ENCODE measurements at regions not wholly inside any gene's neighbourhood (a gene's known extent, or its start where the extent isn't known, plus 50 kb on each side); places are given as distances from the start of the nearest gene placed in this dataset.

GRCh38 chr10:2734603-2735002, 332.7 kb upstream of the PFKP start:
- ATAC-seq (replicated peaks) (no peak), DNase-seq (no peak)
- Mint-ChIP-seq H3K9me3 (peaks cover 7 to 19% of the 10 kb centered on the region in 2 donors), H3K4me3 (no peak overlapping the region), H3K27me3 (peaks cover 8 to 12% of the 10 kb centered on the region in 2 donors), H3K36me3 (ENCODE audit: insufficient read depth) (peaks cover 2% of the 10 kb centered on the region), H3K4me1 (ENCODE audit: low read depth in 2 of 2) (no peaks in the 10 kb centered on the region), H3K27ac (no peak overlapping the region)

- ATAC-seq (replicated peaks) (no peak), DNase-seq (no peak)
- H3K4me1 Mint-ChIP-seq (ENCODE audit: low read depth in 2 of 2): no peaks in the 10 kb centered on the region
- H3K27ac Mint-ChIP-seq: no peak overlapping the region
- H3K9me3 Mint-ChIP-seq: peaks cover 8 to 19% of the 10 kb centered on the region in 2 donors
- H3K27me3 Mint-ChIP-seq: peaks cover 8 to 12% of the 10 kb centered on the region in 2 donors
- H3K36me3 Mint-ChIP-seq (ENCODE audit: insufficient read depth): peaks cover 2% of the 10 kb centered on the region
- no peak overlapping the region for H3K4me3 Mint-ChIP-seq
These were observed 333.9 kb upstream of the PFKP start for GRCh38 chr10:2733278-2733963.

- DNase-seq (no peak), ATAC-seq (replicated peaks) (no peak)
- Mint-ChIP-seq H3K27me3 (peaks cover 8 to 12% of the 10 kb centered on the region in 2 donors), H3K4me1 (ENCODE audit: low read depth in 2 of 2) (no peaks in the 10 kb centered on the region), H3K9me3 (peaks cover 10 to 19% of the 10 kb centered on the region in 2 donors), H3K4me3 (no peak overlapping the region), H3K36me3 (ENCODE audit: insufficient read depth) (peaks cover 2% of the 10 kb centered on the region), H3K27ac (no peak overlapping the region)
These were observed 335.4 kb upstream of the PFKP start for GRCh38 chr10:2731940-2732339.

- Mint-ChIP-seq H3K36me3 (ENCODE audit: insufficient read depth) (no peaks in the 10 kb centered on the region), H3K4me3 (no peak overlapping the region), H3K27me3 (peaks cover 5 to 8% of the 10 kb centered on the region in 2 donors), H3K9me3 (peaks cover 7 to 11% of the 10 kb centered on the region in 2 donors), H3K27ac (no peak overlapping the region), H3K4me1 (ENCODE audit: low read depth in 2 of 2) (no peaks in the 10 kb centered on the region)
- DNase-seq: no peak
- ATAC-seq (replicated peaks): no peak
These were observed 338.2 kb upstream of the PFKP start for GRCh38 chr10:2729197-2729596.

- Mint-ChIP-seq H3K9me3 (peaks cover 7 to 11% of the 10 kb centered on the region in 2 donors), H3K27ac (no peak overlapping the region), H3K27me3 (peaks cover 5 to 8% of the 10 kb centered on the region in 2 donors), H3K4me1 (ENCODE audit: low read depth in 2 of 2) (no peaks in the 10 kb centered on the region), H3K4me3 (no peak overlapping the region), H3K36me3 (ENCODE audit: insufficient read depth) (no peaks in the 10 kb centered on the region)
- ATAC-seq (replicated peaks) (no peak), DNase-seq (no peak)
These were observed 339.3 kb upstream of the PFKP start for GRCh38 chr10:2728087-2728486.

- ATAC-seq (replicated peaks): no peak
- no peak for DNase-seq
- Mint-ChIP-seq H3K27me3 (no peaks in the 10 kb centered on the region), H3K9me3 (no peaks in the 10 kb centered on the region), H3K4me1 (ENCODE audit: low read depth in 2 of 2) (no peaks in the 10 kb centered on the region), H3K27ac (no peak overlapping the region), H3K36me3 (ENCODE audit: insufficient read depth) (no peaks in the 10 kb centered on the region), H3K4me3 (no peak overlapping the region)
These were observed 350.8 kb upstream of the PFKP start for GRCh38 chr10:2716596-2716995.

- DNase-seq (no peak), ATAC-seq (replicated peaks) (no peak)
- Mint-ChIP-seq H3K4me3 (no peak overlapping the region), H3K27ac (no peak overlapping the region), H3K4me1 (ENCODE audit: low read depth in 2 of 2) (no peaks in the 10 kb centered on the region), H3K36me3 (ENCODE audit: insufficient read depth) (no peaks in the 10 kb centered on the region), H3K27me3 (peaks cover 0 to 7% of the 10 kb centered on the region in 2 donors), H3K9me3 (peaks cover 2 to 4% of the 10 kb centered on the region in 2 donors)
These were observed 352.8 kb upstream of the PFKP start for GRCh38 chr10:2714597-2714996.

GRCh38 chr10:2703953-2704352, 363.4 kb upstream of the PFKP start:
- Mint-ChIP-seq H3K36me3 (ENCODE audit: insufficient read depth) (no peaks in the 10 kb centered on the region), H3K4me1 (ENCODE audit: low read depth in 2 of 2) (no peaks in the 10 kb centered on the region), H3K9me3 (peaks cover 0 to 1% of the 10 kb centered on the region in 2 donors), H3K4me3 (no peak overlapping the region), H3K27ac (no peak overlapping the region), H3K27me3 (no peaks in the 10 kb centered on the region)
- DNase-seq (no peak), ATAC-seq (replicated peaks) (no peak)

GRCh38 chr10:2701802-2702201, 365.5 kb upstream of the PFKP start:
- Mint-ChIP-seq H3K27ac (no peak overlapping the region), H3K36me3 (ENCODE audit: insufficient read depth) (no peaks in the 10 kb centered on the region), H3K4me1 (ENCODE audit: low read depth in 2 of 2) (no peaks in the 10 kb centered on the region), H3K27me3 (no peaks in the 10 kb centered on the region), H3K9me3 (no peaks in the 10 kb centered on the region), H3K4me3 (no peak overlapping the region)
- ATAC-seq (replicated peaks): no peak
- DNase-seq: no peak

GRCh38 chr10:2700626-2701305, 366.6 kb upstream of the PFKP start:
- ATAC-seq (replicated peaks): no peak
- H3K4me1 Mint-ChIP-seq (ENCODE audit: low read depth in 2 of 2): no peaks in the 10 kb centered on the region
- no peaks in the 10 kb centered on the region for H3K9me3 Mint-ChIP-seq
- H3K27ac Mint-ChIP-seq: no peak overlapping the region
- H3K36me3 Mint-ChIP-seq (ENCODE audit: insufficient read depth): no peaks in the 10 kb centered on the region
- no peak for DNase-seq
- H3K4me3 Mint-ChIP-seq: no peak overlapping the region
- H3K27me3 Mint-ChIP-seq: no peaks in the 10 kb centered on the region

- Mint-ChIP-seq H3K4me1 (ENCODE audit: low read depth in 2 of 2) (no peaks in the 10 kb centered on the region), H3K27me3 (peaks cover 0 to 9% of the 10 kb centered on the region in 2 donors), H3K9me3 (peaks cover 5 to 15% of the 10 kb centered on the region in 2 donors), H3K4me3 (no peak overlapping the region), H3K36me3 (ENCODE audit: insufficient read depth) (no peaks in the 10 kb centered on the region), H3K27ac (no peak overlapping the region)
- ATAC-seq (replicated peaks) (no peak), DNase-seq (no peak)
These were observed 378.4 kb upstream of the PFKP start for GRCh38 chr10:2688958-2689357.

GRCh38 chr10:2686691-2687090, 380.7 kb upstream of the PFKP start:
- Mint-ChIP-seq H3K36me3 (ENCODE audit: insufficient read depth) (no peaks in the 10 kb centered on the region), H3K9me3 (peaks cover 5 to 15% of the 10 kb centered on the region in 2 donors)
- ATAC-seq (replicated peaks): no peak

GRCh38 chr10:2682491-2682890, 384.9 kb upstream of the PFKP start:
- ATAC-seq (replicated peaks) (no peak), DNase-seq (no peak)
- Mint-ChIP-seq H3K4me1 (ENCODE audit: low read depth in 2 of 2) (no peaks in the 10 kb centered on the region), H3K9me3 (peaks cover 0 to 2% of the 10 kb centered on the region in 2 donors), H3K4me3 (no peak overlapping the region), H3K27me3 (peaks cover 6 to 17% of the 10 kb centered on the region in 2 donors), H3K36me3 (ENCODE audit: insufficient read depth) (no peaks in the 10 kb centered on the region), H3K27ac (no peak overlapping the region)

More at GRCh38 chr10:2686691-2687090, 380.7 kb upstream of the PFKP start:
- no peak for DNase-seq
- Mint-ChIP-seq H3K4me1 (ENCODE audit: low read depth in 2 of 2) (no peaks in the 10 kb centered on the region), H3K27me3 (peaks cover 0 to 9% of the 10 kb centered on the region in 2 donors), H3K27ac (no peak overlapping the region), H3K4me3 (no peak overlapping the region)

- H3K9me3 Mint-ChIP-seq: peaks cover 0 to 2% of the 10 kb centered on the region in 2 donors
- H3K27ac Mint-ChIP-seq: no peak overlapping the region
- no peak overlapping the region for H3K4me3 Mint-ChIP-seq
- H3K36me3 Mint-ChIP-seq (ENCODE audit: insufficient read depth): no peaks in the 10 kb centered on the region
- H3K4me1 Mint-ChIP-seq (ENCODE audit: low read depth in 2 of 2): no peaks in the 10 kb centered on the region
- H3K27me3 Mint-ChIP-seq: peaks cover 6 to 17% of the 10 kb centered on the region in 2 donors
- DNase-seq: no peak
- no peak for ATAC-seq (replicated peaks)
These were observed 385.5 kb upstream of the PFKP start for GRCh38 chr10:2681891-2682290.
